Transverse colon (tissue), 4 donors: ENCODE measurements at regions not wholly inside any gene's neighbourhood (a gene's known extent, or its start where the extent isn't known, plus 50 kb on each side); places are given as distances from the start of the nearest gene placed in this dataset.

ENCODE experiments used
- DNase-seq: peaks from one replicate; pipeline ENCODE4 v3.0.0-alpha.2; 2019
- H3K27ac ChIP-seq, 4 donors: fragments of 200-600 bp; sonication (generic); 2 replicates each; pipeline ENCODE4 v1.5.1; 2016 to 2018; ENCODE audit warnings: inconsistent platforms in 4 of 4
- H3K27me3 ChIP-seq: fragments of 200-600 bp; sonication (generic); 2 replicates; pipeline ENCODE4 v1.5.1; 2017; ENCODE audit warnings: inconsistent platforms
- H3K36me3 ChIP-seq, 4 donors: fragments of 200-600 bp; sonication (generic); 2 replicates each; pipeline ENCODE4 v1.5.1; 2017 to 2019; ENCODE audit warnings: inconsistent platforms in 4 of 4
- H3K4me1 ChIP-seq, 4 donors: fragments of 200-600 bp; sonication (generic); 2 replicates each; pipeline ENCODE4 v1.5.1; 2017 to 2020; ENCODE audit warnings: inconsistent platforms in 4 of 4
- H3K4me3 ChIP-seq, 4 donors: fragments of 200-600 bp; sonication (generic); 1 replicate in 1 of 4; 2 replicates in 3 of 4; pipeline versions ENCODE4 v1.5.1 to v1.6.1; 2017 to 2019; ENCODE audit warnings: inconsistent platforms in 4 of 4
- H3K9me3 ChIP-seq, 2 donors: fragments of 200-600 bp; sonication (generic); 2 replicates each; pipeline ENCODE4 v1.5.1; 2017 to 2019; ENCODE audit warnings: inconsistent platforms in 2 of 2
- CTCF ChIP-seq, 5 experiments: fragments of 200-600 bp in 3 of 5; fragments of 450-650 bp in 2 of 5; sonication (generic) in 3 of 5; IDR thresholded peaks; 1 replicate in 2 of 5; 2 replicates in 3 of 5; pipeline ENCODE4 v1.5.1; 2016 to 2017; ENCODE audit warnings: antibody characterized with exemption in 5 of 5, inconsistent platforms in 3 of 5, mild to moderate bottlenecking in 2 of 5, moderate library complexity in 1 of 5
- EP300 ChIP-seq: sonication (generic); formaldehyde crosslinking; IDR thresholded peaks from one replicate; pipeline ENCODE4 v1.6.1; 2017; ENCODE audit warnings: antibody characterized with exemption, low read depth
- POLR2A ChIP-seq: fragments of 450-650 bp; IDR thresholded peaks from one replicate; pipeline ENCODE4 v1.6.1; 2016; ENCODE audit warnings: antibody characterized with exemption, mild to moderate bottlenecking, moderate library complexity
- POLR2AphosphoS5 ChIP-seq, 3 donors: sonication (generic); formaldehyde crosslinking; IDR thresholded peaks; one replicate each; pipeline ENCODE4 v1.6.1; 2016; ENCODE audit warnings: antibody characterized with exemption in 3 of 3
- WGBS, 2 donors: methylation state at CpG; one replicate each; pipeline ENCODE4 v1.1.5; 2018; ENCODE audit warnings: low coverage in 1 of 2; 5-methylcytosine and 5-hydroxymethylcytosine counted together
- in situ Hi-C, 4 donors: fragments of 200-750 bp; cut with MboI; loops; one replicate each; pipeline versions ENCODE4 v1.15.0 to v1.15.1; 2017; ENCODE audit warnings: low sequenced_read_pairs in 3 of 4, low pct_ligation_motif_present in 1 of 4, low pct_unique_long_range_greater_than_20kb in 1 of 4
- intact Hi-C: fragments of 100-400 bp; cut with DNase I; formaldehyde crosslinking; loops from one replicate; pipeline ENCODE4 v1.15.1; 2023; ENCODE audit warnings: low total_unique reads

GRCh38 chr4:104625706-104626105 lies 131.0 kb upstream of the CXXC4 start:
- no peaks in the 10 kb centered on the region for H3K27me3 ChIP-seq
- H3K27ac ChIP-seq = no peak overlapping the region
- H3K4me1 ChIP-seq = no peaks in the 10 kb centered on the region
- 88% methylated on average over 1 of the region's 1 CpG for WGBS, 2 donors
- DNase-seq = no peak
- H3K4me3 ChIP-seq = no peak overlapping the region
- intact Hi-C loops (no loop called here), in situ Hi-C loops (no loop called here)
- no peaks in the 10 kb centered on the region for H3K9me3 ChIP-seq
- TF ChIP-seq EP300 (no peak), POLR2AphosphoS5 (IDR thresholded peaks at IDR 0.05) (no peak), POLR2A (no peak), CTCF (IDR thresholded peaks at IDR 0.05) (no peak)
- no peaks in the 10 kb centered on the region for H3K36me3 ChIP-seq

GRCh38 chr4:104629601-104630000 lies 134.9 kb upstream of the CXXC4 start:
- in situ Hi-C loops = no loop called here
- no peaks in the 10 kb centered on the region for H3K36me3 ChIP-seq
- no peaks in the 10 kb centered on the region for H3K27me3 ChIP-seq
- WGBS, 2 donors = 67 to 81% methylated on average over 1 of the region's 1 CpG
- H3K4me1 ChIP-seq = no peaks in the 10 kb centered on the region
- H3K4me3 ChIP-seq = no peak overlapping the region
- TF ChIP-seq EP300 (no peak), POLR2AphosphoS5 (IDR thresholded peaks at IDR 0.05) (no peak)
- no peak overlapping the region for H3K27ac ChIP-seq
- no peaks in the 10 kb centered on the region for H3K9me3 ChIP-seq
- intact Hi-C loops = no loop called here
- no peak for DNase-seq

GRCh38 chr4:104630272-104630671 lies 135.6 kb upstream of the CXXC4 start:
- Histone ChIP-seq H3K27ac (no peak overlapping the region), H3K9me3 (no peaks in the 10 kb centered on the region), H3K4me3 (no peak overlapping the region), H3K4me1 (no peaks in the 10 kb centered on the region), H3K27me3 (no peaks in the 10 kb centered on the region), H3K36me3 (no peaks in the 10 kb centered on the region)
- intact Hi-C loops (no loop called here), in situ Hi-C loops (no loop called here)
- TF ChIP-seq POLR2AphosphoS5 (IDR thresholded peaks at IDR 0.05) = no peak
- no peak for TF ChIP-seq EP300
- no peak for TF ChIP-seq POLR2A
- no peak for TF ChIP-seq CTCF (IDR thresholded peaks at IDR 0.05)
- WGBS, 2 donors = 60 to 81% methylated on average over 1 of the region's 1 CpG
- DNase-seq = no peak

GRCh38 chr4:104631000-104631399 lies 136.3 kb upstream of the CXXC4 start:
- H3K27me3 ChIP-seq = no peaks in the 10 kb centered on the region
- H3K36me3 ChIP-seq = no peaks in the 10 kb centered on the region
- H3K27ac ChIP-seq = no peak overlapping the region
- no peaks in the 10 kb centered on the region for H3K4me1 ChIP-seq
- in situ Hi-C loops = no loop called here
- TF ChIP-seq EP300 = no peak
- no peak for TF ChIP-seq POLR2AphosphoS5 (IDR thresholded peaks at IDR 0.05)
- TF ChIP-seq CTCF (IDR thresholded peaks at IDR 0.05) = no peak
- TF ChIP-seq POLR2A = no peak
- DNase-seq = no peak
- 95 to 100% methylated on average over 1 of the region's 1 CpG for WGBS, 2 donors
- no peaks in the 10 kb centered on the region for H3K9me3 ChIP-seq
- no peak overlapping the region for H3K4me3 ChIP-seq
- intact Hi-C loops = no loop called here

GRCh38 chr4:104641418-104641817 lies 146.7 kb upstream of the CXXC4 start:
- no peaks in the 10 kb centered on the region for H3K4me1 ChIP-seq
- WGBS, 2 donors = 44 to 51% methylated on average over 1 to 3 of the region's 3 CpGs
- no peak overlapping the region for H3K27ac ChIP-seq
- in situ Hi-C loops = no loop called here
- H3K4me3 ChIP-seq = no peak overlapping the region
- TF ChIP-seq EP300 (no peak), POLR2A (no peak), POLR2AphosphoS5 (IDR thresholded peaks at IDR 0.05) (no peak), CTCF (IDR thresholded peaks at IDR 0.05) (no peak)
- no peaks in the 10 kb centered on the region for H3K27me3 ChIP-seq
- intact Hi-C loops = no loop called here
- no peaks in the 10 kb centered on the region for H3K9me3 ChIP-seq
- H3K36me3 ChIP-seq = no peaks in the 10 kb centered on the region
- DNase-seq = no peak
